HG03045 (cell line): ENCODE measurements at regions not wholly inside any gene's neighbourhood (a gene's known extent, or its start where the extent isn't known, plus 50 kb on each side); places are given as distances from the start of the nearest gene placed in this dataset.

Source experiments
- ATAC-seq: cut with Tn5 transposase; IDR thresholded peaks from one replicate; pipeline ENCODE4 v1.9.1; 2021; ENCODE audit warnings: mild to moderate bottlenecking, moderate library complexity; ENCODE audit not compliant: unreplicated experiment

- ATAC-seq: no peak
These were observed 142.8 kb upstream of the STK17B start for GRCh38 chr2:196314157-196314556.

GRCh38 chr2:196314780-196315179, 143.4 kb upstream of the STK17B start:
- ATAC-seq: no peak

- no peak for ATAC-seq
These were observed 144.1 kb upstream of the STK17B start for GRCh38 chr2:196315388-196316049.

GRCh38 chr2:196316050-196316430, 144.7 kb upstream of the STK17B start:
- no peak for ATAC-seq

GRCh38 chr2:196318517-196319377, 147.4 kb upstream of the STK17B start:
- no peak for ATAC-seq

- ATAC-seq: no peak
These were observed 151.8 kb upstream of the STK17B start for GRCh38 chr2:196322973-196323810.

- no peak for ATAC-seq
These were observed 152.8 kb upstream of the STK17B start for GRCh38 chr2:196324211-196324610.

GRCh38 chr2:196328088-196328680, 156.8 kb upstream of the STK17B start:
- no peak for ATAC-seq

- no peak for ATAC-seq
These were observed 158.6 kb upstream of the STK17B start for GRCh38 chr2:196329959-196330358.

- no peak for ATAC-seq
These were observed 159.3 kb upstream of the STK17B start for GRCh38 chr2:196330645-196331044.

GRCh38 chr2:196331143-196331542, 159.8 kb upstream of the STK17B start:
- no peak for ATAC-seq

GRCh38 chr2:196331851-196332250, 160.5 kb upstream of the STK17B start:
- ATAC-seq: no peak

- ATAC-seq: no peak
These were observed 162.0 kb upstream of the STK17B start for GRCh38 chr2:196333397-196333796.

- ATAC-seq: no peak
These were observed 163.3 kb upstream of the STK17B start for GRCh38 chr2:196334710-196335109.

- ATAC-seq: no peak
These were observed 163.8 kb upstream of the STK17B start for GRCh38 chr2:196335221-196335634.

GRCh38 chr2:196336207-196336606, 164.8 kb upstream of the STK17B start:
- ATAC-seq: no peak

GRCh38 chr2:196336715-196337114, 165.3 kb upstream of the STK17B start:
- no peak for ATAC-seq

- ATAC-seq: no peak
These were observed 166.0 kb upstream of the STK17B start for GRCh38 chr2:196337208-196337953.

- ATAC-seq: no peak
These were observed 167.1 kb upstream of the STK17B start for GRCh38 chr2:196338440-196338839.

GRCh38 chr2:196341277-196341841, 170.0 kb upstream of the STK17B start:
- no peak for ATAC-seq
